CD4-positive, alpha-beta T cell treated with Interleukin-2 at 100 ng/mL for 4 hours (primary cell): ENCODE measurements at regions not wholly inside any gene's neighbourhood (a gene's known extent, or its start where the extent isn't known, plus 50 kb on each side); places are given as distances from the start of the nearest gene placed in this dataset.
A peak's percentile ranks its signal among the peaks of the same experiment; 100 is the strongest.

Source experiments
- DNase-seq: peaks from one replicate; pipeline ENCODE4 v3.0.0-alpha.2; 2020; ENCODE audit warnings: low spot score

GRCh38 chr3:168239287-168239686 is 143.6 kb upstream of the GOLIM4 start:
- DNase-seq = no peak

DNA sequence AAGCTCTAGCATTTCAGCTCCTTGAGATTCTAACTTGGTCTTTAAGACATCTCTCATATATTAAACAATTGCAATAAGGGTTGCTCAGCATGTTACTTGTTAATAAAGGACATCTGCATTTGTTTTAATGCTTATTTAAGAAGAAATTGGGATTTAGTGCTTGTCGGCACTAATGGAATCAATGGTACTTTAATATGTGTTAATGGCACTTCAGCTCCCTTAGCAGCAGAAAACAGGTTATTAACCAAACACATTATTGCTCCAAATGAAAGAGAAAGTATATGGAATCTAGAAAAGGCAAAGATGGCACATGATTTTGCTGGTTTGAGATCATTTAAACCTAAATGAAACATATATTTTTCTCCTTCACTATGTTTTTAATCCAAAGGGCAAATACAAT is 137.3 kb upstream of the GOLIM4 start:
- DNase-seq = no peak

DNA sequence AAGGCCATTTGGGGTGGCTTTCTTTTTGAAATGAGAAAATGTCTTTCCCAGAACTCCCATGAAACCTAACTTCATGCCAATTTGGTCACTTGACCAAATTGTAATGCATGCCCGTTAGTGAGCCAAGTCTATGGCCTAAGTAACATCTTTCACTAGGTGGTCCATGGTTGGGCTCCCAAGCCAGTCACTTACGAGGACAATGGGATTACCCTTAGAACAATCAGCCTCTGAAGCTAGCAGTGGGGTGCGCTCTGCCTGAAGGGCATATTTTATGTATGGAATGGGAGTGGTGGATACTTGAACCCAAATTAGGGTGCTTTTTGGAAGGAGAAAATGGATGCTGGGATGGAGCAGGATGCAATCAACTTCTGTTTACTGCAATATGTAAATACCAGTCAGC is 127.4 kb upstream of the GOLIM4 start:
- no peak for DNase-seq

GRCh38 chr3:168220556-168220955 is 124.8 kb upstream of the GOLIM4 start:
- DNase-seq = no peak

DNA sequence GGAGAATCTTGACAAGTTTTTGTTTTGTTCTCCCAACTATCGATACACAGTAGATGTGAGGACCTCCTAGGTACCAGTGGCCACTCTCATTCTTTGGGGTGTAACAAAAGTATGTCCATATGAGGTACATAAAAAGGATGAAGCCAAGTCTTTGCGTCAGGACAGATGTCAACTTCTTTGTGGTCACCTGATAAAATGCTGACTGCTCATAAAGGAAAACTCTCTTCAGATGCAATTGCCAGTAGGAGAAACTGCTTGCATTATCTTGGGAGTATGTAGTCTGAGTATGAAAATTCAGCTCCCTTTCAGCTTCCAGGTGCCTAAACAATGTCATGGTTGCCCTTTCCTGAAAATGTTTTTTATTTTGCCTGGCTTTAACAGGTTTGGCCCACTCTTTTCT is 123.8 kb upstream of the GOLIM4 start:
- DNase-seq = no peak

GRCh38 chr3:168218600-168218999 is 122.9 kb upstream of the GOLIM4 start:
- no peak for DNase-seq

- no peak for DNase-seq
These were observed 121.1 kb upstream of the GOLIM4 start for GRCh38 chr3:168216851-168217250.

DNA sequence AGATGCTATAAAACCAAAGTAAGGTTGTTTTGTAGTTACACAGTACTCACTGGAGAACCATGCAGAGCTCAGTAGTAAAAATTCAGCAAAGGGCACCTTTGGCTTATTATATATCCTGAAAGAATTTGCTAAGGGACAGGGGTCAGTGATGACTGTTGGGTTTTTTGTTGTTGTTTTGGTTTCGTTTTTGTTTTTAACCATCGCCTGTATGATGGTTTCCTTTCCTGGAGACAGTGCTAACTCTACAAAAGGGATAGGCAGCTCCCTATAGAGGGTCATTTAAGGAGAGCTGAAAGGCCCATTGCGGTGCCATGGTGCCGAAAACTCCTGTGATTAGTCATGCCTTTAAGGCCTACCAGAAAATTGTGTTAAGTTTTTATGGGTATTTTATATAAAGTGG is 118.2 kb upstream of the GOLIM4 start:
- DNase-seq = no peak

DNA sequence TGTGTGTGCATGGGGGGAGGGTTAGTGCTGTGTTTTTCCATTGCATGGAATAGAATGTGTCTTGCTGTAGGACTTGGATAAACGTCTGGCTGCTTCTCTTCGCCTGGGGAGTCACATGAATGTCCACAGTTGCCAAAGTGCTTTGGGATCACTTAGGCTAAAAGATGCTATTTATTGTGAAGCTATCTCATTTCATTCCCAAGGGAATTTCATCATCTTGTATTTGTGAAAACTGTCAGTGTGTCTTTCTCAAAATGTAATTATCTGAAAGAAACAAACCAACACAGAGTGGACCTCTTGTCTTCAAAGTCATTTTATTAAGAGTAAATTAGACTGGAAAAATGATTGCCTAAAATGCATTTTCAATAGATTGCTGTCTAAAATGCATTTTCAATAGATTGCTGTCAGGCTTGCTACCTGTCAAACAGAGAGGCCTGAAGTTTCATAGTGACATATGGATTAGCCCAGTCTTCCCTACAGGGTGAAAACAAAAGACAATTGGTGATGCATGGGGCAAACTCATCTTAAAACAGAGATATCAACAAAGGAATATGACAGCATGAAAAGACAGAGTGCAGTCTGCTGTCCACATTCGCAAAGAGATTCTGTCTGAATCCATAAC is 117.1 kb upstream of the GOLIM4 start:
- DNase-seq = no peak

- no peak for DNase-seq
These were observed 109.7 kb upstream of the GOLIM4 start for GRCh38 chr3:168205451-168205850.

GRCh38 chr3:168197162-168197561 is 101.4 kb upstream of the GOLIM4 start:
- DNase-seq = no peak

DNA sequence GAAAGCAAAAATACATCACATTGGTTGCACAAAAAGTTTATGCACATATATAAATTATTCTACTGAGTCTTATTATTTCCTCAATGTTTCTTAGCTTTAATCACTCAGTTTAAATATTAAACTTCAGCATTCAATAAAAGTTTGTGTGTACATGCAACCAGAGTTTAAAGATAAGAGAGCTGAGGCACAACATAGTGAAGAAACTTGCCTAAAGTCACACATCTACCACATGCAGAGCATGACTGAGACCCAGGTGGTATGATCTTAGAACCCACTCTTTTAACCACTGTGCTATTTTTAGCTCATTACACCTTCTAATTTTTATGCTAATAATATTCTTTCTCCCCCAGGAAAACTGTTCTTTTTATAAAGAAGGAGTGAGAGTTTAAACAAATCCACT is 96.1 kb upstream of the GOLIM4 start:
- no peak for DNase-seq

- no peak for DNase-seq
These were observed 91.5 kb upstream of the GOLIM4 start for GRCh38 chr3:168187233-168187632.

DNA sequence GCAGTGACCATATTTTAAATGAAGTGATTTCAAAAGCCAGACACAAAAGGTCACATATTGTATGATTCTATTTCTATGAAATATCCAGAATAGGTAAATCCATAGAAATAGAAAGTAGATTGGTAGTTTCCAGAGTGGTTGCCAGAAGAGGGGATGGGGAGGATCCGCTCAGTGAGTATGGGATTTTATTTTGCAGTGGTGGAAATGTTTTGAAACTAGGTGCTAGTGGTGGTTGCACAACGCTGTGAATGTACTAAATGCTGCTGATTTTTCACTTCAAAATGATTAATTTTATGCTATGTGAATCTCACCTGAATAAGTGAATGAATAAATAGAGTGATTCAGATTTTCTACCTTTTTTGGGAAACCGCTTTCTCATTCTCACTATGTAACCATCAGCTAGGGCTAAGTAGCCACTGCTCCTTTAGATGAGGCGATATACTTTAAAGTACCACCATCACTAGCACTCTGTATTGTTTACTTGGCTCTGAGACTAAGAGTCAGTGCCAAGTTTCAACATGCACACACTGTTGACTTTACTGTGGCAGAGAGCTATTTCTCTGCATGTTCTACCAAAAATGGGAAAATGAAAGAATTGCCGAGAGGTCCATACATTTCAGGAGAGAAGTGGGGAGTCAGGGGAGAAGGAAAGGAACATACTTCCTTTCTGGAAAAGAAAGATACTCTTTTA is 90.7 kb upstream of the GOLIM4 start:
- no peak for DNase-seq

DNA sequence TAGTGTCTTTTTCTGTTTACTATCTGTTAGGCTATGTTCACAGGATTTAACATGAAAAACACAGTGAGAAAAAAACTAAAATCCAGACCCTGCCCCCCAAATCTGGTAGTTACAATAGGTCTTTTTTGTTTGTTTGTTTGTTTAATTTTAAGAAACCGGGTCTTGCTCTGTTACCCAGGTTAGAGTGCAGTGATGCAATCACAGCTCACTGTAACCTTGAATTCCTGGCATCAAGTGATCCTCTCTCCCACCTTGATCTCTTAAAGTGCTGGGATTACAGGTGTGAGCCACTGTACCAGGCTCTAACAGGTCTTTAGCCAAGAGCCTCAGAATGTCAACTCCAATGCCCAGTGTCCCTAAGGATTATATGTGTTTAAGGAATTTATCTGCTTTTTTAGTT is 88.0 kb upstream of the GOLIM4 start:
- DNase-seq = no peak

- DNase-seq = no peak
These were observed 73.0 kb upstream of the GOLIM4 start for GRCh38 chr3:168168743-168169142.

DNA sequence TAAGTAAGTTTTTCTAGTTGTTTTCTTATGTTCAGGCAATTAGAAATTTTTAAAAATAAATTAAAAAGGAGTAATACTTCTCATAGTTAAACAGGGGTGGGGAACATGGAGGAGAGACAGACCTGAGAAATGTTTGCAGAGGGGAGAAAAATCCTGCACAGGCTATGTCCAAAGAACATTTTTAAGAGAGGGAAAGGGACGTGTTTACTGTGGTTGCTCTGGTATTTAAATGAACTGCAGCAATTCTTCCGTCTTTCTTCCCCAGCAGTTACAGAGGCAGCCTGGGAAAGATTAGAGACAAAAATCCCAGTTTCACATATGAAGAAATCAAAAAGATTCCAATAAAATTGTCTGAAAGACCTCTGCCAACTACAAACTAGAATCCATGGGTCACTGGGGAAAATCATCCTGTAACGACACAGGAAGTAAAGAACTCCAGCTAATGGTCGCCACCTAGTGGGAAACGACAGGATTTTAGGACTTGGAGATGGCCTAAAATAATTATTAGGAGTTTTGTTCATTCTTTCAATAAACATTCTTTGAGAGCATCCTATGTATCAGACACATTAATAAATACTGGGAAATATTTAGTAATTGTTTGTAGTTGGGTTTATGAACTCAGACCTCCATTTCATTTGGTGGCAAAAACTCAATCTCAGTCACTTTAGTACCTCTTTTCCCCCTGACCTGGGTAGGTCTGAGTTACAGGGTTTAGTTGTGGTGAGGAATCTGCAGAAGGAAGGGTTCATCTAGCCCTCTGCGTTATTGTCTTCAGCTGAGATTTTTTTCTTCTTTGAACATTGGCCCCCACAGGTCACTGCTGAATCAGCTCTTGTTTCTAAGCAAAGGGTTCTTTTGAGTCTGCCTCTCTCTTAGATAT is 69.9 kb upstream of the GOLIM4 start:
- peak; percentile 23 for DNase-seq

DNA sequence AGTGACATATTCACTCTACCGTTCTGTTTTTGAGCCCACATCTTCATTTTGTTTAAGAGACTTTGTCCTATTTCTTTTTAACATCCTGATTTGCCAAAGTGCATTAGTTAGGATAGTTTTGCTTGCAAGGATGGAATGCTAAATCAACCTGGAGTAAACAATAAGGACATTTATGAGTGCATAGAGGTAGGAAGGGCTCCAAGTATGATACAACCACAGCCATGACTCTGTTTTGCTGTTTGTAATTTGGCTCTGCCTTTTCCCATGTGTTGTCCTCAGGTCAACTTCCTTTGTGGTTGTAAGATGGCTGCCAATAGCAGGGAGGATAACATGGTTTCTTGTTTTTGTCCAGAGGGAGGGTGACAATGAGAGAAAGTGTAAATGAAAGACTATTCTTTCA is 66.4 kb upstream of the GOLIM4 start:
- no peak for DNase-seq

DNA sequence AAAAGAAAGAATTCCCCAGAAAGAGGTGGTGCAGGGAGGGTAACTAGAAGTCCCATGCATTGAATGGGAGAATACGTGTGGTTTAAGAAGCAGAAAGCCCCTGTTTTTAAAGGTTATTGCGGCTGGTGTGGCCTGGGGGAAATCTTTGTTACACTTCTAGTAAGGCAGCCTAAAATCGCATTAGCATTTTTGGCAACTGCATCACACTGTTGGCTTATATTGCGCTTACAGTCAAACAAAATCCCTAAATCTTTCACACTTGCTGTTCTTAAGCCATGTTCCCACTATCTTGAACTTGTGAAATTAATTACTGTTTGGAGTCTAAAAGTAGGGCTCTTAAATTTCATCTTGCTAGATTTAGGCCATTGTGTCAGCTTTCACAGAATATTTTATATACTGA is 66.0 kb upstream of the GOLIM4 start:
- DNase-seq = no peak

DNA sequence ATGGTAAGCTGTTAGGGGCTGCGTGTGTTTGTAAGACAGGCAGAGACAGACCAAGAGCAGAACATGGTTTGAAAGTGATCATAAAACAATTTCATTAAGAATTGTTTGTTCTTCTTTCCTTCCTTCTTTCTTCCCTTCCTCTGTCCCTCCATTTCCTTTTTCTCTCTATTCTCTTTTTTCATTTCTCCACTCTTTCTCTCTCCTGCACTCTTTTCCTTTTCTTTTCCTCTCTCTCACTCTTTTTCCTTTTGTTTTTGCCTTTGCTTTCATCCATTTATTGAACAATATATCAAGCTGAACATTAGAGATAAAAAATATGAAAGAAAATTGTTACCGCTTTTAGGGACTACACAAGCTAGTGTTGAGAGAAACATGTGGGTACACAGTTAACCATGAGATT is 62.2 kb upstream of the GOLIM4 start:
- DNase-seq = no peak

- DNase-seq = no peak
These were observed 61.5 kb upstream of the GOLIM4 start for GRCh38 chr3:168157099-168157700.

GRCh38 chr3:168156479-168156878 is 60.8 kb upstream of the GOLIM4 start:
- DNase-seq = no peak

DNA sequence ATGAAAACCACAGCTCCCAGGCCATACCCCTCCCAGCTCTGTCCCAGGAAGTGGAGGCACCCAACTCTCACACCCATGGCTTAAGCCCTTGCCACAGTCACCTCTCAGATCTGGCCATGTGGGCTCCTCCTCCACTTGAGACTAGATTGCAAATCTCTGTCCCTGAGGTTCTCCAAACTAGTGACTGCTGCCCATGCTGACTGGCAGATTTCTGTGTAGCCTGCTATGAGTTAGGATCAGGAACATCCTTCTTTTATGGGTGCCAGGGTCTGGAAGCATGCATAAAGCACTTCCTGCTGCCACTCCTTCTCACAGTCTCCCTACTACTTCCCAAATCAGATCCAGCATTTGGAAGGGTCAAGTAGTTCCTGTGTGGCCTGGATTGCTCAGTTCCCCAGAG is 59.6 kb upstream of the GOLIM4 start:
- DNase-seq = no peak
